DOHH2 (cell line): ENCODE measurements at regions not wholly inside any gene's neighbourhood (a gene's known extent, or its start where the extent isn't known, plus 50 kb on each side); places are given as distances from the start of the nearest gene placed in this dataset.
A peak's percentile ranks its signal among the peaks of the same experiment; 100 is the strongest.

Experiments
- H3F3A ChIP-seq: fragments of 200-600 bp; sonication (generic), shearing (Covaris generic); 2 replicates; pipeline ENCODE4 v1.6.0; 2016; ENCODE audit warnings: antibody characterized with exemption, mild to moderate bottlenecking; ENCODE audit not compliant: control insufficient read depth, insufficient read depth
- H3K27ac ChIP-seq: fragments of 200-600 bp; sonication (generic); 2 replicates; pipeline ENCODE4 v1.5.1; 2014; ENCODE audit warnings: low read depth, mild to moderate bottlenecking, low read length, moderate library complexity
- H3K27me3 ChIP-seq: fragments of 200-600 bp; sonication (generic); 2 replicates; pipeline ENCODE4 v1.6.1; 2014; ENCODE audit warnings: mild to moderate bottlenecking, low read length, mixed read lengths; ENCODE audit not compliant: control insufficient read depth
- H3K36me3 ChIP-seq: fragments of 200-600 bp; sonication (generic); 2 replicates; pipeline ENCODE4 v1.6.1; 2014; ENCODE audit warnings: mild to moderate bottlenecking, low read length, moderate library complexity, mixed read lengths; ENCODE audit not compliant: control insufficient read depth
- H3K4me1 ChIP-seq: fragments of 200-600 bp; sonication (generic); 2 replicates; pipeline ENCODE4 v1.6.1; 2014; ENCODE audit warnings: mild to moderate bottlenecking, low read length, mixed read lengths; ENCODE audit not compliant: control insufficient read depth
- H3K4me2 ChIP-seq: fragments of 200-600 bp; sonication (generic); 2 replicates; pipeline ENCODE4 v1.6.0; 2014; ENCODE audit warnings: mild to moderate bottlenecking, low read length, moderate library complexity
- H3K4me3 ChIP-seq: fragments of 200-600 bp; sonication (generic); 2 replicates; pipeline ENCODE4 v1.5.1; 2014; ENCODE audit warnings: mild to moderate bottlenecking, low read length, mixed read lengths
- H3K79me2 ChIP-seq: fragments of 200-600 bp; sonication (generic); 2 replicates; pipeline ENCODE4 v1.6.1; 2014; ENCODE audit warnings: mild to moderate bottlenecking, low read length, mixed read lengths; ENCODE audit not compliant: control insufficient read depth
- H3K9me2 ChIP-seq: fragments of 200-600 bp; sonication (generic); replicated peaks from 2 replicates; pipeline ENCODE4 v1.6.1; 2014; ENCODE audit warnings: mild to moderate bottlenecking, low read length, mixed read lengths; ENCODE audit not compliant: control insufficient read depth
- H3K9me3 ChIP-seq: fragments of 200-600 bp; sonication (generic); 2 replicates; pipeline ENCODE4 v1.6.1; 2014; ENCODE audit warnings: antibody characterized with exemption, low read length, mixed read lengths; ENCODE audit not compliant: control insufficient read depth, insufficient read depth
- H4K20me1 ChIP-seq: fragments of 200-600 bp; sonication (generic); 2 replicates; pipeline ENCODE4 v1.6.0; 2014; ENCODE audit warnings: low read depth, mild to moderate bottlenecking, antibody characterized with exemption, low read length, moderate library complexity; ENCODE audit not compliant: control insufficient read depth, insufficient read depth
- EZH2phosphoT487 ChIP-seq: fragments of 200-600 bp; sonication (generic); IDR thresholded peaks from 2 replicates; pipeline ENCODE4 v1.6.1; 2017; ENCODE audit warnings: borderline replicate concordance, mild to moderate bottlenecking, antibody characterized with exemption, low read length, moderate library complexity, mixed read lengths
- TF ChIP-seq, protein P1 (sequence below): fragments of 200-600 bp; sonication (generic); IDR thresholded peaks from one replicate; pipeline ENCODE4 v1.5.1; 2014; ENCODE audit warnings: antibody characterized with exemption, mild to moderate bottlenecking, low read depth, low read length; ENCODE audit not compliant: poor library complexity, severe bottlenecking

- H3K9me2 ChIP-seq, result no peaks in the 10 kb centered on the region
- H3K4me2 ChIP-seq, result no peak overlapping the region
- H3K4me3 ChIP-seq, result no peak overlapping the region
- peaks cover 3% of the 10 kb centered on the region; the same call in 1 of the 2 replicates for H3K4me1 ChIP-seq
- H3K27ac ChIP-seq, result no peak overlapping the region
- no peaks in the 10 kb centered on the region for H3K9me3 ChIP-seq
- peaks cover 37% of the 10 kb centered on the region for H3K27me3 ChIP-seq
- no peaks in the 10 kb centered on the region for H3K36me3 ChIP-seq
- H3K79me2 ChIP-seq, result no peaks in the 10 kb centered on the region
- TF ChIP-seq, protein P1, sequence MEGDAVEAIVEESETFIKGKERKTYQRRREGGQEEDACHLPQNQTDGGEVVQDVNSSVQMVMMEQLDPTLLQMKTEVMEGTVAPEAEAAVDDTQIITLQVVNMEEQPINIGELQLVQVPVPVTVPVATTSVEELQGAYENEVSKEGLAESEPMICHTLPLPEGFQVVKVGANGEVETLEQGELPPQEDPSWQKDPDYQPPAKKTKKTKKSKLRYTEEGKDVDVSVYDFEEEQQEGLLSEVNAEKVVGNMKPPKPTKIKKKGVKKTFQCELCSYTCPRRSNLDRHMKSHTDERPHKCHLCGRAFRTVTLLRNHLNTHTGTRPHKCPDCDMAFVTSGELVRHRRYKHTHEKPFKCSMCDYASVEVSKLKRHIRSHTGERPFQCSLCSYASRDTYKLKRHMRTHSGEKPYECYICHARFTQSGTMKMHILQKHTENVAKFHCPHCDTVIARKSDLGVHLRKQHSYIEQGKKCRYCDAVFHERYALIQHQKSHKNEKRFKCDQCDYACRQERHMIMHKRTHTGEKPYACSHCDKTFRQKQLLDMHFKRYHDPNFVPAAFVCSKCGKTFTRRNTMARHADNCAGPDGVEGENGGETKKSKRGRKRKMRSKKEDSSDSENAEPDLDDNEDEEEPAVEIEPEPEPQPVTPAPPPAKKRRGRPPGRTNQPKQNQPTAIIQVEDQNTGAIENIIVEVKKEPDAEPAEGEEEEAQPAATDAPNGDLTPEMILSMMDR, result peak; percentile 32
- no peak for TF ChIP-seq EZH2phosphoT487
- H4K20me1 ChIP-seq, result no peaks in the 10 kb centered on the region
- H3F3A ChIP-seq, result no peaks in the 10 kb centered on the region
These were observed 79.4 kb downstream of the PALM2AKAP2 start for GRCh38 chr9:109859447-109859846.

GRCh38 chr9:109860521-109860920 is 80.5 kb downstream of the PALM2AKAP2 start:
- no peaks in the 10 kb centered on the region for H3K9me3 ChIP-seq
- H3K27ac ChIP-seq, result no peak overlapping the region
- no peaks in the 10 kb centered on the region for H3F3A ChIP-seq
- TF ChIP-seq, protein P1, result no peak
- TF ChIP-seq EZH2phosphoT487, result no peak
- no peaks in the 10 kb centered on the region for H3K79me2 ChIP-seq
- peaks cover 40% of the 10 kb centered on the region for H3K27me3 ChIP-seq
- H3K36me3 ChIP-seq, result no peaks in the 10 kb centered on the region
- H3K4me2 ChIP-seq, result no peak overlapping the region
- peaks cover 3% of the 10 kb centered on the region; the same call in 1 of the 2 replicates for H3K4me1 ChIP-seq
- no peak overlapping the region for H3K4me3 ChIP-seq
- H4K20me1 ChIP-seq, result no peaks in the 10 kb centered on the region
- H3K9me2 ChIP-seq, result no peaks in the 10 kb centered on the region

DNA sequence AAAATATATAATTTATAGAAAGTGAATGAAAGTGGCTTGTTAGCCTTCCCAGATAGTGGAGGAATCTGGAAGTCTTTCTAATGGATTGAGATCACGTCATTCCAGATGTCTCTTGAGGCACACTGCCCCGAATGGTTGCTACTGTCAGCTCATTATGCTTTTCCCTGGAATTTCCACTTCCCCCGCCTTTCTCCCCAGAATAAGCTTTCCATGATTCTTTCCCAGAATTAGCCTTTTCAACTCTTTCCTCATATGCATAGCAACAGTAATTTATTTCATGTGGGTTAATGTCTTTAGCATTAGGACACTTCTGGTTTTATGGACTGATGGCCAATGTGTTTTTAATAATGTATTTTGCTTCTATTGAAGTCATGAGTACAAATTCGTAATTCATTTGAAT is 81.5 kb downstream of the PALM2AKAP2 start:
- Histone ChIP-seq H4K20me1 (no peaks in the 10 kb centered on the region), H3F3A (no peaks in the 10 kb centered on the region), H3K9me3 (no peaks in the 10 kb centered on the region), H3K4me2 (no peak overlapping the region), H3K36me3 (no peaks in the 10 kb centered on the region), H3K4me1 (peaks cover 3% of the 10 kb centered on the region; the same call in 1 of the 2 replicates), H3K79me2 (no peaks in the 10 kb centered on the region), H3K27ac (no peak overlapping the region), H3K4me3 (no peak overlapping the region), H3K9me2 (no peaks in the 10 kb centered on the region), H3K27me3 (peaks cover 40% of the 10 kb centered on the region)
- TF ChIP-seq, protein P1, result no peak
- TF ChIP-seq EZH2phosphoT487, result no peak
